H1 (cell line): ENCODE measurements at regions not wholly inside any gene's neighbourhood (a gene's known extent, or its start where the extent isn't known, plus 50 kb on each side); places are given as distances from the start of the nearest gene placed in this dataset.

Experiments
- CTCF ChIA-PET: fragments of 300-600 bp; sonication (Branson Sonifier 250); formaldehyde crosslinking; loops from one replicate; lab custom pipeline; 2021; ENCODE audit not compliant: partially characterized antibody; lab: Charles Lee
- POLR2A ChIA-PET: fragments of 300-600 bp; sonication (Branson Sonifier 250); formaldehyde crosslinking; loops from one replicate; lab custom pipeline; 2021; ENCODE audit warnings: inconsistent platforms; ENCODE audit not compliant: partially characterized antibody; lab: Charles Lee
- DNase-seq, 2 experiments: peaks; one replicate each; pipeline versions ENCODE4 v3.0.0 to v3.0.0-alpha.2; 2010 to 2022; ENCODE audit warnings: low spot score in 2 of 2, low read depth in 1 of 2, mixed read lengths in 1 of 2
- FAIRE-seq: peaks from 2 replicates; lab custom pipeline; 2011; peaks lifted over from hg19 to GRCh38; lab: Jason Lieb, UNC
- H2AFZ ChIP-seq: 2 replicates; pipeline ENCODE4 v1.8.1; 2012; ENCODE audit warnings: low read length, inconsistent platforms
- H2AK5ac ChIP-seq: 2 replicates; pipeline ENCODE4 v1.6.1; 2013; ENCODE audit warnings: low read depth, low read length
- H2BK120ac ChIP-seq: replicated peaks from 2 replicates; pipeline ENCODE3; 2013; ENCODE audit warnings: low read depth, low read length, inconsistent platforms
- H2BK12ac ChIP-seq: 2 replicates; pipeline ENCODE4 v1.6.1; 2013; ENCODE audit warnings: low read depth, low read length
- H2BK15ac ChIP-seq: 2 replicates; pipeline ENCODE4 v1.6.1; 2013; ENCODE audit warnings: low read length
- H2BK20ac ChIP-seq: 2 replicates; pipeline ENCODE4 v1.6.1; 2013; ENCODE audit warnings: low read length
- H2BK5ac ChIP-seq: 2 replicates; pipeline ENCODE4 v1.6.1; 2013; ENCODE audit warnings: low read depth, low read length
- H3K14ac ChIP-seq: 2 replicates; pipeline ENCODE4 v1.6.1; 2013; ENCODE audit warnings: inconsistent platforms; ENCODE audit not compliant: insufficient read length
- H3K18ac ChIP-seq: 2 replicates; pipeline ENCODE4 v1.6.1; 2013; ENCODE audit warnings: low read length; ENCODE audit errors: extremely low read depth
- H3K23ac ChIP-seq: 2 replicates; pipeline ENCODE4 v1.6.1; 2013; ENCODE audit warnings: inconsistent platforms; ENCODE audit not compliant: insufficient read length
- H3K23me2 ChIP-seq: 2 replicates; pipeline ENCODE4 v1.6.1; 2013; ENCODE audit warnings: low read depth, low read length
- H3K27ac ChIP-seq: 2 replicates; pipeline ENCODE4 v1.6.1; 2011; ENCODE audit warnings: low read depth, low read length, inconsistent platforms
- H3K27me3 ChIP-seq, 4 experiments: replicated peaks in 1 of 4; 1 replicate in 1 of 4; 2 replicates in 3 of 4; pipeline versions ENCODE4 v1.6.1 to v1.8.1; 2011 to 2013; ENCODE audit warnings: low read length in 3 of 4, mild to moderate bottlenecking in 3 of 4, inconsistent platforms in 2 of 4, mixed read lengths in 2 of 4, moderate library complexity in 1 of 4; ENCODE audit not compliant: control insufficient read depth in 3 of 4, insufficient read depth in 3 of 4; ENCODE audit errors: extremely low read depth in 1 of 4
- H3K36me3 ChIP-seq, 4 experiments: 2 replicates each; pipeline versions ENCODE4 v1.6.1 to v1.8.1; 2011 to 2013; ENCODE audit warnings: mild to moderate bottlenecking in 4 of 4, low read length in 3 of 4, moderate library complexity in 2 of 4, control low read depth in 1 of 4, inconsistent platforms in 1 of 4; ENCODE audit not compliant: insufficient read depth in 4 of 4, control insufficient read depth in 2 of 4
- H3K4ac ChIP-seq: replicated peaks from 2 replicates; pipeline ENCODE3; 2013; ENCODE audit warnings: low read length, low read depth, mixed read lengths, inconsistent platforms; ENCODE audit not compliant: insufficient read length
- H3K4me1 ChIP-seq, 4 experiments: replicated peaks in 1 of 4; 1 replicate in 1 of 4; 2 replicates in 3 of 4; pipeline versions ENCODE4 v1.6.1 to v1.8.1; 2011 to 2013; ENCODE audit warnings: low read length in 3 of 4, inconsistent platforms in 2 of 4, mixed read lengths in 1 of 4; ENCODE audit not compliant: insufficient read depth in 4 of 4, control insufficient read depth in 3 of 4
- H3K4me2 ChIP-seq, 2 experiments: 2 replicates each; pipeline versions ENCODE4 v1.6.1 to v1.8.1; 2011 to 2013; ENCODE audit warnings: low read depth in 2 of 2, low read length in 2 of 2, control low read depth in 1 of 2, inconsistent platforms in 1 of 2, mild to moderate bottlenecking in 1 of 2; ENCODE audit not compliant: insufficient read depth in 1 of 2
- H3K4me3 ChIP-seq, 4 experiments: fragments of 200-600, 300-600 bp in 1 of 4; sonication (generic), shearing (Covaris generic), sonication (Bioruptor Twin) in 1 of 4; 2 replicates each; pipeline versions ENCODE4 v1.5.1 to v1.8.1; 2011 to 2016; ENCODE audit warnings: low read length in 4 of 4, low read depth in 3 of 4, control low read depth in 2 of 4, inconsistent platforms in 2 of 4, mild to moderate bottlenecking in 2 of 4, mixed read lengths in 1 of 4, moderate library complexity in 1 of 4; ENCODE audit not compliant: insufficient read depth in 2 of 4; ENCODE audit errors: extremely low read depth in 1 of 4
- H3K56ac ChIP-seq: replicated peaks from 2 replicates; pipeline ENCODE3; 2013; ENCODE audit warnings: low read depth, mild to moderate bottlenecking, mixed read lengths, low read length, inconsistent platforms; ENCODE audit not compliant: insufficient read length
- H3K79me1 ChIP-seq: 2 replicates; pipeline ENCODE4 v1.6.1; 2013; ENCODE audit warnings: low read depth, low read length, control low read depth
- H3K79me2 ChIP-seq, 2 experiments: 2 replicates each; pipeline versions ENCODE4 v1.6.1 to v1.8.1; 2012 to 2013; ENCODE audit warnings: low read length in 2 of 2, mild to moderate bottlenecking in 2 of 2, inconsistent platforms in 1 of 2; ENCODE audit not compliant: insufficient read depth in 2 of 2, control insufficient read depth in 1 of 2
- H3K9ac ChIP-seq, 4 experiments: replicated peaks in 1 of 4; 1 replicate in 1 of 4; 2 replicates in 3 of 4; pipeline versions ENCODE4 v1.6.1 to v1.8.1; 2011 to 2013; ENCODE audit warnings: low read depth in 3 of 4, low read length in 3 of 4, control low read depth in 2 of 4, mild to moderate bottlenecking in 2 of 4, moderate library complexity in 2 of 4, inconsistent platforms in 1 of 4; ENCODE audit errors: extremely low read depth in 1 of 4
- H3K9me3 ChIP-seq, 2 experiments: 2 replicates each; pipeline versions ENCODE4 v1.6.1 to v1.8.1; 2012 to 2013; ENCODE audit warnings: mild to moderate bottlenecking in 2 of 2, moderate library complexity in 2 of 2, control low read depth in 1 of 2, inconsistent platforms in 1 of 2, low read depth in 1 of 2, low read length in 1 of 2, mixed read lengths in 1 of 2; ENCODE audit not compliant: insufficient read depth in 2 of 2
- H4K20me1 ChIP-seq, 2 experiments: replicated peaks in 1 of 2; 2 replicates each; pipeline versions ENCODE3 to v1.8.1; 2011 to 2013; ENCODE audit warnings: inconsistent platforms in 2 of 2, low read length in 2 of 2, mild to moderate bottlenecking in 1 of 2; ENCODE audit not compliant: insufficient read depth in 2 of 2, control insufficient read depth in 1 of 2
- H4K5ac ChIP-seq: 2 replicates; pipeline ENCODE4 v1.6.1; 2013; ENCODE audit warnings: low read length, low read depth, mixed read lengths, inconsistent platforms; ENCODE audit not compliant: insufficient read length
- H4K8ac ChIP-seq: 2 replicates; pipeline ENCODE4 v1.8.0; 2013; ENCODE audit warnings: mild to moderate bottlenecking, moderate library complexity, low read length, inconsistent platforms; ENCODE audit not compliant: insufficient read depth; ENCODE audit errors: extremely low read depth
- H4K91ac ChIP-seq: replicated peaks from 2 replicates; pipeline ENCODE3; 2013; ENCODE audit warnings: low read length, mixed read lengths, inconsistent platforms; ENCODE audit not compliant: insufficient read length
- BACH1 ChIP-seq: IDR thresholded peaks from 2 replicates; pipeline ENCODE4 v1.6.1; 2012; ENCODE audit warnings: low read length, improper control_type of control experiment
- EZH2 ChIP-seq: fragments of 200-600 bp; sonication (generic); IDR thresholded peaks from 2 replicates; pipeline ENCODE4 v1.7.1; 2012; ENCODE audit warnings: low read depth, mild to moderate bottlenecking, moderate library complexity, low read length, inconsistent platforms; ENCODE audit not compliant: severe bottlenecking
- GABPA ChIP-seq: IDR thresholded peaks from 2 replicates; pipeline ENCODE4 v1.6.1; 2011; ENCODE audit warnings: mild to moderate bottlenecking, low read length, moderate library complexity, borderline replicate concordance; ENCODE audit not compliant: insufficient read depth
- KDM5A ChIP-seq: fragments of 200-600 bp; IDR thresholded peaks from 2 replicates; pipeline ENCODE4 v1.7.1; 2012; ENCODE audit warnings: mild to moderate bottlenecking, low read length, inconsistent platforms, mixed read lengths
- MAFK ChIP-seq: IDR thresholded peaks from 2 replicates; pipeline ENCODE4 v1.6.1; 2012; ENCODE audit warnings: low read depth, mild to moderate bottlenecking, improper control_type of control experiment, low read length
- POU5F1 ChIP-seq: IDR thresholded peaks from 2 replicates; pipeline ENCODE4 v1.6.1; 2011; ENCODE audit warnings: low read depth, mild to moderate bottlenecking, low read length, moderate library complexity
- YY1 ChIP-seq: IDR thresholded peaks from 2 replicates; pipeline ENCODE4 v1.6.1; 2011; ENCODE audit warnings: low read depth, mild to moderate bottlenecking, low read length
- WGBS, 2 experiments: shearing (Covaris generic) in 1 of 2; methylation state at CpG; one replicate each; pipeline versions ENCODE4 v1.1.6 to v1.1.7; 2013 to 2015; ENCODE audit warnings: low lambda C conversion rate in 2 of 2, mixed read lengths in 2 of 2, inconsistent platforms in 1 of 2, low coverage in 1 of 2, missing lambda C conversion rate in 1 of 2; ENCODE audit not compliant: insufficient replicate concordance in 2 of 2, insufficient coverage in 1 of 2, insufficient read length in 1 of 2; ENCODE audit errors: extremely low coverage in 1 of 2, missing lambda C conversion rate in 1 of 2; 5-methylcytosine and 5-hydroxymethylcytosine counted together

DNA sequence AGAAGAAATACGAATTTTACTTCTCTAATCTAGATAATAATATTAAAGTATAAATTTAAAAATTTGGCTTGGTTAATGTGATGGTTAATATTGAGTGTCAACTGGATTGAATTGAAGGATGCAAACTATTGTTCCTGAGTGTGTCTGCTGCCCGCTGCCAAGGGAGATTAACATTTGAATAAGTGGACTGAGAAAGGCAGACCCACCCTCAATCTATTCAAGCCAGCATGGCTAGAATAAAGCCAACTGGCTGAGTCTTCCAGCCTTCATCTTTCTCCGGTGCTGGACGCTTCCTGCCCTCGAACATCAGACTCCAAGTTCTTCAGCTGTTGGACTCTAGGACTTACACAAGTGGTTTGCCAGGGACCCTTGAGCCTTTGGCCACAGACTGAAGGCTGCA, 152.7 kb downstream of the TBXT start:
- Histone ChIP-seq H4K5ac (no peak overlapping the region), H2BK12ac (no peak overlapping the region), H3K9me3 (0 out of 4 replicates have a peak, but pooled peaks cover 0 to 4% of the 10 kb centered on the region in 2 experiments), H3K14ac (no peak overlapping the region), H3K23ac (no peak overlapping the region), H4K91ac (no peak overlapping the region), H3K18ac (no peak overlapping the region), H3K4me1 (no peaks in the 10 kb centered on the region), H2BK15ac (no peak overlapping the region), H2AFZ (no peak overlapping the region), H3K56ac (no peak overlapping the region), H2BK5ac (no peak overlapping the region), H3K27ac (no peak overlapping the region), H3K27me3 (peaks cover 0 to 13% (median 9%) of the 10 kb centered on the region in 4 experiments; a peak in 6 of 7 replicates), H3K4me2 (no peak overlapping the region), H4K20me1 (no peaks in the 10 kb centered on the region), H3K9ac (no peak overlapping the region), H3K4ac (no peak overlapping the region), H2AK5ac (no peak overlapping the region), H3K79me1 (no peaks in the 10 kb centered on the region), H3K36me3 (no peaks in the 10 kb centered on the region), H2BK120ac (no peak overlapping the region), H2BK20ac (no peak overlapping the region), H4K8ac (no peak overlapping the region), H3K4me3 (no peak overlapping the region), H3K79me2 (no peaks in the 10 kb centered on the region), H3K23me2 (no peaks in the 10 kb centered on the region)
- TF ChIP-seq BACH1 (no peak), YY1 (no peak), EZH2 (no peak), KDM5A (no peak), GABPA (no peak), POU5F1 (no peak), MAFK (no peak)
- no peak for DNase-seq
- no peak for FAIRE-seq
- CTCF ChIA-PET: interaction anchor here (0.7 to 1.4 kb wide), 2 partner anchors 89 to 125 kb away, joined by 3 to 4 read pairs; no protein-coding TSS in a partner anchor
- POLR2A ChIA-PET: no interaction called here
- 59% methylated on average over 5 of the region's 5 CpGs; no CpG with 5 or more reads in 1 of the 2 experiments for WGBS, 2 experiments
